OCI-LY7 (cell line): ENCODE measurements at regions not wholly inside any gene's neighbourhood (a gene's known extent, or its start where the extent isn't known, plus 50 kb on each side); places are given as distances from the start of the nearest gene placed in this dataset.

Experiments used
- CTCF ChIP-seq: fragments of 200-600 bp; sonication (generic); conservative IDR thresholded peaks from 2 replicates; pipeline ENCODE4 v1.5.1; 2014; ENCODE audit warnings: mild to moderate bottlenecking, antibody characterized with exemption, low read length, moderate library complexity, mixed read lengths
- EZH2phosphoT487 ChIP-seq: fragments of 200-600 bp; sonication (generic); IDR thresholded peaks from 2 replicates; pipeline ENCODE4 v1.6.1; 2018; ENCODE audit warnings: low read depth, borderline replicate concordance, mild to moderate bottlenecking, mixed run types, antibody characterized with exemption, low read length, moderate library complexity, mixed read lengths

DNA sequence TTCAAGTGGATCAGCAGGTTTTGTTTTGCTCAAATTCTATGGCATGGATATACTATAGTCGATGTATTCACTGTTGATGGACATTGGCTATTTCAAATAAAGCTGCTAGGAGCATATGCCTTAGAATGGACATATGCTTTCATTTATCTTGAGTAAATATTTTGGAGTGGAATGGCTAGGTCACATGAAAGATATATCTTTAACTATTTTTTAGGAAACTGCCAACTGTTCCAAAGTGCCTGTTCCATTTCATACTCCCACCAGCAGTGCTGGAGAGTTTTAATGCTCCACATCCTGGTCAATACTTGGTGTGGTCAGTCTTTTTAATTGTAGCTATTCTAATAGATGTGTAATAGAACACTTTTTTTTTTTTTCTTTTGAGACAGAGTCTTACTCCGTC is 81.1 kb upstream of the PIM1 start:
- no peak for TF ChIP-seq CTCF
- no peak for TF ChIP-seq EZH2phosphoT487
